OCI-LY7 (cell line): ENCODE measurements at regions not wholly inside any gene's neighbourhood (a gene's known extent, or its start where the extent isn't known, plus 50 kb on each side); places are given as distances from the start of the nearest gene placed in this dataset.

Source experiments
- CTCF ChIP-seq: fragments of 200-600 bp; sonication (generic); conservative IDR thresholded peaks from 2 replicates; pipeline ENCODE4 v1.5.1; 2014; ENCODE audit warnings: mild to moderate bottlenecking, antibody characterized with exemption, low read length, moderate library complexity, mixed read lengths
- EZH2phosphoT487 ChIP-seq: fragments of 200-600 bp; sonication (generic); IDR thresholded peaks from 2 replicates; pipeline ENCODE4 v1.6.1; 2018; ENCODE audit warnings: low read depth, borderline replicate concordance, mild to moderate bottlenecking, mixed run types, antibody characterized with exemption, low read length, moderate library complexity, mixed read lengths

- TF ChIP-seq CTCF (no peak), EZH2phosphoT487 (no peak)
These were observed 51.8 kb upstream of the HIF1A start for GRCh38 chr14:61643555-61643954.
